ENCODE measurements at regions not wholly inside any gene's neighbourhood (a gene's known extent, or its start where the extent isn't known, plus 50 kb on each side); places are given as distances from the start of the nearest gene placed in this dataset.
"Not testable (repeated sequence)": the region's sequence is repeated elsewhere in the genome, so short reads cannot be mapped to it uniquely, and the experiment has no call there.

- not testable (repeated sequence) for TF ChIP-seq CTCF (IDR thresholded peaks at IDR 0.05); POLR2A (IDR thresholded peaks at IDR 0.05; ENCODE audit: low read depth)
Observed at GRCh38 chr14:30278856-30279255, 280.1 kb upstream of the G2E3 start.

All from esophagus muscularis mucosa (tissue), 3 donors.